SK-N-SH treated with all-trans-retinoic acid at 6 μM for 48 hours (cell line): ENCODE measurements at regions not wholly inside any gene's neighbourhood (a gene's known extent, or its start where the extent isn't known, plus 50 kb on each side); places are given as distances from the start of the nearest gene placed in this dataset.

ENCODE experiments used
- BACH2 ChIP-seq: fragments of 250-450 bp; sonication (Bioruptor Pico); IDR thresholded peaks from 2 replicates; pipeline ENCODE4 v1.9.0; 2021; ENCODE audit warnings: mild to moderate bottlenecking, borderline replicate concordance
- CSDC2 ChIP-seq: fragments of 250-450 bp; sonication (Bioruptor Pico); IDR thresholded peaks from 2 replicates; pipeline ENCODE4 v1.5.0; 2020; ENCODE audit warnings: mild to moderate bottlenecking, moderate library complexity
- CSRNP3 ChIP-seq: fragments of 250-450 bp; sonication (Bioruptor Pico); IDR thresholded peaks from 2 replicates; pipeline ENCODE4 v1.5.1; 2021; ENCODE audit warnings: mild to moderate bottlenecking, moderate library complexity
- GLIS3 ChIP-seq: fragments of 250-450 bp; sonication (Bioruptor Pico); IDR thresholded peaks from 2 replicates; pipeline ENCODE4 v1.5.0; 2020; ENCODE audit warnings: mild to moderate bottlenecking, moderate library complexity
- OSR1 ChIP-seq: fragments of 250-450 bp; sonication (Bioruptor Pico); IDR thresholded peaks from 2 replicates; pipeline ENCODE4 v1.8.0; 2022; ENCODE audit warnings: moderate library complexity, mild to moderate bottlenecking, inconsistent platforms
- PATZ1 ChIP-seq: fragments of 250-450 bp; sonication (Bioruptor Pico); IDR thresholded peaks from 2 replicates; pipeline ENCODE4 v1.8.0; 2020; ENCODE audit warnings: mild to moderate bottlenecking, moderate library complexity, borderline replicate concordance
- PPARA ChIP-seq: fragments of 250-450 bp; sonication (Bioruptor Pico); IDR thresholded peaks from 2 replicates; pipeline ENCODE4 v1.5.0; 2020; ENCODE audit warnings: mild to moderate bottlenecking, borderline replicate concordance
- RARB ChIP-seq: fragments of 250-450 bp; sonication (Bioruptor Pico); IDR thresholded peaks from 2 replicates; pipeline ENCODE4 v1.8.0; 2021; ENCODE audit warnings: mild to moderate bottlenecking, moderate library complexity
- SNAI2 ChIP-seq: fragments of 250-450 bp; sonication (Bioruptor Pico); IDR thresholded peaks from 2 replicates; pipeline ENCODE4 v1.5.0; 2020; ENCODE audit warnings: mild to moderate bottlenecking, moderate library complexity
- ZFP30 ChIP-seq: fragments of 450-650 bp; formaldehyde crosslinking; IDR thresholded peaks from 2 replicates; pipeline ENCODE4 v1.5.0; 2022; ENCODE audit warnings: mild to moderate bottlenecking, moderate library complexity
- ZNF565 ChIP-seq: fragments of 450-650 bp; formaldehyde crosslinking; conservative IDR thresholded peaks from 2 replicates; pipeline ENCODE4 v1.5.0; 2020; ENCODE audit warnings: low read depth, mild to moderate bottlenecking, moderate library complexity

- TF ChIP-seq CSRNP3 (CRISPR knock-in tag) (no peak), GLIS3 (no peak), PPARA (CRISPR knock-in tag) (no peak), ZNF565 (CRISPR knock-in tag) (no peak), PATZ1 (CRISPR knock-in tag) (no peak), SNAI2 (no peak), ZFP30 (CRISPR knock-in tag) (no peak), OSR1 (CRISPR knock-in tag) (no peak), BACH2 (CRISPR knock-in tag) (no peak), CSDC2 (no peak), RARB (no peak)
These were observed 70.2 kb upstream of the S1PR1 start for GRCh38 chr1:101166583-101167120.
